Osteocyte (in vitro differentiated cells): ENCODE measurements at regions not wholly inside any gene's neighbourhood (a gene's known extent, or its start where the extent isn't known, plus 50 kb on each side); places are given as distances from the start of the nearest gene placed in this dataset.

Source experiments
- DNase-seq: peaks from one replicate; pipeline ENCODE4 v3.0.0; 2021; ENCODE audit warnings: mixed read lengths; ENCODE audit not compliant: unreplicated experiment; ENCODE audit errors: extremely low spot score
- H3K27ac Mint-ChIP-seq: one replicate; pipeline ENCODE4 v1.8.0; 2021; ENCODE audit warnings: mild to moderate bottlenecking, mixed read lengths; ENCODE audit not compliant: unreplicated experiment
- H3K27me3 Mint-ChIP-seq: one replicate; pipeline ENCODE4 v1.8.0; 2021; ENCODE audit warnings: mixed read lengths; ENCODE audit not compliant: unreplicated experiment
- H3K36me3 Mint-ChIP-seq: one replicate; pipeline ENCODE4 v1.8.0; 2021; ENCODE audit warnings: mixed read lengths; ENCODE audit not compliant: unreplicated experiment
- H3K4me1 Mint-ChIP-seq: one replicate; pipeline ENCODE4 v1.8.0; 2021; ENCODE audit warnings: mixed read lengths; ENCODE audit not compliant: unreplicated experiment
- H3K4me3 Mint-ChIP-seq: one replicate; pipeline ENCODE4 v1.8.0; 2021; ENCODE audit warnings: mild to moderate bottlenecking, moderate library complexity, mixed read lengths; ENCODE audit not compliant: unreplicated experiment
- H3K9me3 Mint-ChIP-seq: one replicate; pipeline ENCODE4 v1.8.0; 2021; ENCODE audit warnings: mixed read lengths; ENCODE audit not compliant: unreplicated experiment
- TF ChIP-seq, protein P1 (sequence below): fragments of 200-600 bp; sonication (generic); IDR thresholded peaks from 2 replicates; pipeline ENCODE4 v1.5.0; 2021; ENCODE audit warnings: antibody characterized with exemption, mild to moderate bottlenecking, moderate library complexity

DNA sequence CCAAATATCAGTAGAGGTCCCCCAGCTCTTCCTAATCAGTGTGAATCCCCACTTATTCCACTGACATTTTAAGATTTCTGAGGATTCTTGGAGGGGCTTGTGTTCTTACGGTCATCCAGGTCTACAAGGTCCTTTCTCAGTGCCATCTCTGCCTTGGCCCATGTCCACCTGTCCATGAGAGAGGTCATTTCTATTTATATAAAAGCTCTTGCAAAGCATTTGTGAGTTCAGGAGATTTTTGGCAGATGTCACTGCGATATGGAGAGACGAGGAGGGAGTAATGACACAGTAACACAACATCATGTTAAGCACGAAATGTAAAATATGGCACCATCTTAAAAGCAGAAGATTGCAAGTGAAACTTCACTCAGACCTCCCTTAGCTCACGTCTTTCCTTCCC lies 144.6 kb upstream of the NFIA start:
- no peaks in the 10 kb centered on the region for H3K27me3 Mint-ChIP-seq
- no peaks in the 10 kb centered on the region for H3K9me3 Mint-ChIP-seq
- TF ChIP-seq, protein P1, sequence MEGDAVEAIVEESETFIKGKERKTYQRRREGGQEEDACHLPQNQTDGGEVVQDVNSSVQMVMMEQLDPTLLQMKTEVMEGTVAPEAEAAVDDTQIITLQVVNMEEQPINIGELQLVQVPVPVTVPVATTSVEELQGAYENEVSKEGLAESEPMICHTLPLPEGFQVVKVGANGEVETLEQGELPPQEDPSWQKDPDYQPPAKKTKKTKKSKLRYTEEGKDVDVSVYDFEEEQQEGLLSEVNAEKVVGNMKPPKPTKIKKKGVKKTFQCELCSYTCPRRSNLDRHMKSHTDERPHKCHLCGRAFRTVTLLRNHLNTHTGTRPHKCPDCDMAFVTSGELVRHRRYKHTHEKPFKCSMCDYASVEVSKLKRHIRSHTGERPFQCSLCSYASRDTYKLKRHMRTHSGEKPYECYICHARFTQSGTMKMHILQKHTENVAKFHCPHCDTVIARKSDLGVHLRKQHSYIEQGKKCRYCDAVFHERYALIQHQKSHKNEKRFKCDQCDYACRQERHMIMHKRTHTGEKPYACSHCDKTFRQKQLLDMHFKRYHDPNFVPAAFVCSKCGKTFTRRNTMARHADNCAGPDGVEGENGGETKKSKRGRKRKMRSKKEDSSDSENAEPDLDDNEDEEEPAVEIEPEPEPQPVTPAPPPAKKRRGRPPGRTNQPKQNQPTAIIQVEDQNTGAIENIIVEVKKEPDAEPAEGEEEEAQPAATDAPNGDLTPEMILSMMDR, result no peak
- H3K4me3 Mint-ChIP-seq, result no peak overlapping the region
- H3K27ac Mint-ChIP-seq, result no peak overlapping the region
- H3K4me1 Mint-ChIP-seq, result peaks cover 16% of the 10 kb centered on the region
- no peaks in the 10 kb centered on the region for H3K36me3 Mint-ChIP-seq
- no peak for DNase-seq

DNA sequence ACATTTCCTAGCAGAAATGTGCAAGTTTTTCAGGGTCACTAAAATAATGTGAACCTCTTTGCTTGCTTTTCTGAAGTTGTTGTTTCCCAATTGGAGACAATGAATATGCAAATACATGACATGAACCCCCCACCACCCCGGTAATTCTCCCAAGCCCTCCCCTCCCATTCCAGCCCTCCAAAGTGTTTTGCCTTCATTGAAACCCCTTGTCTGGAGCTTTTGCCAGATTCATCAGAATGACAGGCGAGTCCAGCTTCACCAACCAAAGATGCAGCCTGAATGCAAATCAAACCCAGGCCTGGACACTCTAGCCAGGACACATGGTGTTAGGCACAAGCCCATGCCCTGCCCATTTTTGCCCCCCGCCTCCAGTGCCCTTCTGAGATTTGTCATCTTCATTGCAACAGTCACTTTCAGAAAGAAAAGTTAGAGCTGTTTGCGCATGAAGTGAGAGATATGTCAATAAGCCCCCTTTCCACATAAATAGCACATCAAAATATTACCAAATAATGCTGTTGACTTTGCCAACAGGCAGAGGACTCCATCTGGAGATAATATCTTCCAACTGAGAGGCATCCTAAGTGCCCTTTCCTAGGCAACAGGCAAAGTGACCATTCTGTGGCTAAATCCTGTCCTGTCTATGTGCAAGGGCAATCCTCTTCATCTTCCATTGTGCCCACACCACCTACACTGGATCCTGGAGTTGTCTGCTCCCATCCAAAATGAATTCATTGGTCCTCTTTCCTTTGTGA lies 145.6 kb upstream of the NFIA start:
- Mint-ChIP-seq H3K4me3 (no peak overlapping the region), H3K36me3 (no peaks in the 10 kb centered on the region), H3K27ac (no peak overlapping the region), H3K27me3 (no peaks in the 10 kb centered on the region), H3K4me1 (peaks cover 16% of the 10 kb centered on the region), H3K9me3 (no peaks in the 10 kb centered on the region)
- TF ChIP-seq, protein P1, result no peak
- no peak for DNase-seq

DNA sequence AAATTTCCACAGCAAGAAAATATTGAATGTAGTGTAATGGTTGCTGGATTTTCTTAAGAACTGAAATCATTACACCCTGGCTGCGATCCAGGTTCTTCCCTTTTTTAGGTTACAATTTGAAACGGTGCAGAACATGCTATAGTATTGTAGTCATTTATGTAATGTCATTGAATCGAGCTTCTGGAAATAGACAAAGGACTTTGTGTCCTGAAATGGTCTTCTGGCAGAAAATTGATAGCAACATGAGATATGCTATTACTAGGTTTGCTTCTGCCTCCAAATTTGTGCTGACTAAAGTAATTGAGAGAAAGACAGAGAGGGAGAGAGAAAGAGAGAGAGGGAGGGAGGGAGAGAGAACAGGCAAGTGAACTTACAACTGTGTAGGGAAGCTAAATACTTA lies 146.2 kb upstream of the NFIA start:
- Mint-ChIP-seq H3K4me3 (no peak overlapping the region), H3K9me3 (no peaks in the 10 kb centered on the region), H3K4me1 (peaks cover 18% of the 10 kb centered on the region), H3K36me3 (no peaks in the 10 kb centered on the region), H3K27me3 (no peaks in the 10 kb centered on the region), H3K27ac (no peak overlapping the region)
- no peak for DNase-seq
- TF ChIP-seq, protein P1, result no peak

DNA sequence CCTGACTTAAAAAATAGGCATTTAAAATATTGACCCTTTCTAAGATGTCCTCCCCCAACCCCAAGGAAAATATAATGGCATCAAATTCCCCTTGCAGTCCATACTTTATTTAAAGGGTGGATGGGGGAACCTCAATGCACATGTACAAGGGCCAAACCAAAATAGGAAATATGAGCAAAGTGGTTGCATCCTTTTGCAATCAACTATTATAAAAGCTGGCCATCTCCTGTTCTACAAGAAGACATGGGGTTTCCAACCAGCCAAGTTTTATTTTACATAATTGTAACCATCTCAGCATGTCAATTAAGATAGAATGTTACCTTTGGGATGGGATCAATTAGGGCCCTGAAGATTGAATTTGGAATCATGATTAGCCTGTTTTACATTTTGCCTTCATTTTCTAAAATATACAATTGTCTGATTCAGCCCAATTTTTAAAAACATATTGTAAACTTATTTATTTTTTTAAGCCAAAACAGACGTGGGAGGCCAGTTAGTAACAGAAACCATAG lies 146.7 kb upstream of the NFIA start:
- Mint-ChIP-seq H3K4me1 (peaks cover 18% of the 10 kb centered on the region), H3K27me3 (no peaks in the 10 kb centered on the region), H3K9me3 (no peaks in the 10 kb centered on the region), H3K36me3 (no peaks in the 10 kb centered on the region), H3K4me3 (no peak overlapping the region), H3K27ac (no peak overlapping the region)
- TF ChIP-seq, protein P1, result no peak
- no peak for DNase-seq

DNA sequence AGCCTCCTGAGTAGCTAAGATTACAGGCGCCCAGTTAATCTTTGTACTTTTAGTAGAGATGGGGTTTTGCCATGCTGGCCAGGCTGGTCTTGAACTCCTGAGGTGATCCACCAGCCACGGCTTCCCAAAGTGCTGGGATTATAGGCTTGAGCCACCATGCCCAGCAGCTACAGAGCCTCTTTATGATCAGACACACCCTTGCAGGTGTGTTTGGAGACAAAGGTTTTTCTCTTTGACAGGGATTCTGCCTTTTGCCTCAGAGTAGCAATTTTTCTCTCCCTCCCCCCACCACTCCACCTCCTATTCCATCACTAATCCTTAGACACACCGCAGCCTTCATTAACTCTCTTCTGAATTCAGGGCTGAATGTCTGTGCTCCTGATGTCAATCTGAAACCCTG lies 152.2 kb upstream of the NFIA start:
- no peak overlapping the region for H3K4me3 Mint-ChIP-seq
- DNase-seq, result no peak
- TF ChIP-seq, protein P1, result no peak
- peaks cover 7% of the 10 kb centered on the region for H3K4me1 Mint-ChIP-seq
- no peaks in the 10 kb centered on the region for H3K27me3 Mint-ChIP-seq
- H3K9me3 Mint-ChIP-seq, result no peaks in the 10 kb centered on the region
- H3K27ac Mint-ChIP-seq, result no peak overlapping the region
- no peaks in the 10 kb centered on the region for H3K36me3 Mint-ChIP-seq
